Tibial nerve (tissue), 4 donors: ENCODE measurements at regions not wholly inside any gene's neighbourhood (a gene's known extent, or its start where the extent isn't known, plus 50 kb on each side); places are given as distances from the start of the nearest gene placed in this dataset.

Experiments used
- DNase-seq, 2 donors: peaks; one replicate each; pipeline ENCODE4 v3.0.0-alpha.2; 2019; ENCODE audit warnings: low spot score in 2 of 2
- H3K27ac ChIP-seq, 4 donors: fragments of 200-600 bp; sonication (generic) in 3 of 4; one replicate each; pipeline ENCODE4 v1.5.1; 2017 to 2019; ENCODE audit warnings: mild to moderate bottlenecking in 1 of 4
- H3K27me3 ChIP-seq, 2 donors: fragments of 200-600 bp; sonication (generic) in 1 of 2; one replicate each; pipeline versions ENCODE4 v1.5.1 to v1.6.0; 2017 to 2019
- H3K36me3 ChIP-seq, 3 donors: fragments of 200-600 bp; sonication (generic); one replicate each; pipeline ENCODE4 v1.5.1; 2018 to 2019
- H3K4me1 ChIP-seq, 4 donors: fragments of 200-600 bp; sonication (generic) in 3 of 4; one replicate each; pipeline ENCODE4 v1.5.1; 2017 to 2019
- H3K4me3 ChIP-seq, 4 donors: fragments of 200-600 bp; sonication (generic) in 3 of 4; one replicate each; pipeline ENCODE4 v1.5.1; 2017 to 2019; ENCODE audit warnings: mild to moderate bottlenecking in 1 of 4, moderate library complexity in 1 of 4
- H3K9me3 ChIP-seq, 4 donors: fragments of 200-600 bp; sonication (generic) in 3 of 4; one replicate each; pipeline ENCODE4 v1.5.1; 2017 to 2019
- CTCF ChIP-seq, 5 experiments: fragments of 200-600 bp in 3 of 5; fragments of 450-650 bp in 2 of 5; sonication (generic) in 3 of 5; IDR thresholded peaks; one replicate each; pipeline ENCODE4 v1.5.1; 2016 to 2019; ENCODE audit warnings: antibody characterized with exemption in 5 of 5, mild to moderate bottlenecking in 3 of 5, moderate library complexity in 2 of 5
- EP300 ChIP-seq, 2 donors: sonication (generic); formaldehyde crosslinking; IDR thresholded peaks; one replicate each; pipeline ENCODE4 v1.6.1; 2017; ENCODE audit warnings: antibody characterized with exemption in 2 of 2, mild to moderate bottlenecking in 1 of 2
- POLR2A ChIP-seq, 2 donors: fragments of 450-650 bp; IDR thresholded peaks; one replicate each; pipeline ENCODE4 v1.6.1; 2017; ENCODE audit warnings: antibody characterized with exemption in 2 of 2, mild to moderate bottlenecking in 2 of 2, moderate library complexity in 2 of 2
- WGBS, 2 donors: methylation state at CpG; one replicate each; pipeline ENCODE4 v1.1.5; 2018; 5-methylcytosine and 5-hydroxymethylcytosine counted together

DNA sequence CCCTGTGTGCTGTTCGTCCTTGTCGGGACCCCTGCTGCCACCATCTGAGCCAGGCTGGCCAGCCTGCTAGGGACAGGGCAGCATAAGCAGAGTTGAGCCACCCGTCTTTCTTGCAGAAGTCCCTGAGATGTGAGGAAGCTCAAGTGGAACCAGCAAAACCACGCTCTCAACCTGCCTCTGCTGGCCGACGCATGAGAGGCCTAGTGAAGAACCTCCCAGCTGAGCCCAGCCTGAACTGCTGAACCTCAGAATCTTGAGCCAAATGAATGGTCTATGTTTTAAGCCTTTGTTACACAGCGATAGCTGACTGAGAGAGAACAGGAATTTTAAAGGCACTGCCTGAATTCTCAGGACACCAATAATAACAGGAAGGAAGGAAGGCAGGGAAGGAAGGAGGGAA is 98.9 kb upstream of the ADRA2C start:
- TF ChIP-seq CTCF (IDR thresholded peaks at IDR 0.05) = no peak
- TF ChIP-seq EP300 (IDR thresholded peaks at IDR 0.05) = no peak
- no peak for TF ChIP-seq POLR2A (IDR thresholded peaks at IDR 0.05)
- Histone ChIP-seq H3K36me3 (no peaks in the 10 kb centered on the region), H3K9me3 (peaks cover 0 to 20% (median 0%) of the 10 kb centered on the region in 4 donors), H3K27ac (no peak overlapping the region), H3K4me1 (no peaks in the 10 kb centered on the region), H3K27me3 (no peaks in the 10 kb centered on the region), H3K4me3 (no peak overlapping the region)
- WGBS, 2 donors = 82 to 85% methylated on average over 7 of the region's 7 CpGs
- no peak for DNase-seq

GRCh38 chr4:3666263-3666662 is 99.9 kb upstream of the ADRA2C start:
- H3K27ac ChIP-seq = no peak overlapping the region
- no peak overlapping the region for H3K4me3 ChIP-seq
- no peaks in the 10 kb centered on the region for H3K27me3 ChIP-seq
- WGBS, 2 donors = 92 to 98% methylated on average over 6 of the region's 6 CpGs
- TF ChIP-seq EP300 (IDR thresholded peaks at IDR 0.05) = no peak
- no peak for TF ChIP-seq CTCF (IDR thresholded peaks at IDR 0.05)
- TF ChIP-seq POLR2A (IDR thresholded peaks at IDR 0.05) = no peak
- H3K9me3 ChIP-seq = peaks cover 0 to 19% (median 0%) of the 10 kb centered on the region in 4 donors
- no peaks in the 10 kb centered on the region for H3K36me3 ChIP-seq
- no peaks in the 10 kb centered on the region for H3K4me1 ChIP-seq
- no peak for DNase-seq

- Histone ChIP-seq H3K4me3 (no peak overlapping the region), H3K9me3 (peaks cover 0 to 19% (median 0%) of the 10 kb centered on the region in 4 donors), H3K4me1 (no peaks in the 10 kb centered on the region), H3K36me3 (no peaks in the 10 kb centered on the region), H3K27ac (no peak overlapping the region), H3K27me3 (no peaks in the 10 kb centered on the region)
- TF ChIP-seq POLR2A (IDR thresholded peaks at IDR 0.05) = no peak
- no peak for TF ChIP-seq EP300 (IDR thresholded peaks at IDR 0.05)
- no peak for TF ChIP-seq CTCF (IDR thresholded peaks at IDR 0.05)
- 84 to 88% methylated on average over 1 of the region's 1 CpG for WGBS, 2 donors
- DNase-seq = no peak
These were observed 100.8 kb upstream of the ADRA2C start for GRCh38 chr4:3665360-3665891.

- no peak overlapping the region for H3K4me3 ChIP-seq
- H3K9me3 ChIP-seq = peaks cover 0 to 14% (median 0%) of the 10 kb centered on the region in 4 donors
- no peaks in the 10 kb centered on the region for H3K27me3 ChIP-seq
- H3K36me3 ChIP-seq = no peaks in the 10 kb centered on the region
- WGBS, 2 donors = 74 to 83% methylated on average over 6 of the region's 6 CpGs
- TF ChIP-seq EP300 (IDR thresholded peaks at IDR 0.05) (no peak), POLR2A (IDR thresholded peaks at IDR 0.05) (no peak), CTCF (IDR thresholded peaks at IDR 0.05) (no peak)
- no peak overlapping the region for H3K27ac ChIP-seq
- no peaks in the 10 kb centered on the region for H3K4me1 ChIP-seq
- no peak for DNase-seq
These were observed 102.4 kb upstream of the ADRA2C start for GRCh38 chr4:3663791-3664190.

- no peaks in the 10 kb centered on the region for H3K4me1 ChIP-seq
- TF ChIP-seq CTCF (IDR thresholded peaks at IDR 0.05) (no peak), POLR2A (IDR thresholded peaks at IDR 0.05) (no peak), EP300 (IDR thresholded peaks at IDR 0.05) (no peak)
- peaks cover 0 to 12% (median 0%) of the 10 kb centered on the region in 4 donors for H3K9me3 ChIP-seq
- no peaks in the 10 kb centered on the region for H3K36me3 ChIP-seq
- peaks cover 0 to 5% of the 10 kb centered on the region in 2 donors for H3K27me3 ChIP-seq
- DNase-seq = no peak
- no peak overlapping the region for H3K27ac ChIP-seq
- WGBS, 2 donors = 80 to 81% methylated on average over 16 of the region's 16 CpGs
- no peak overlapping the region for H3K4me3 ChIP-seq
These were observed 103.7 kb upstream of the ADRA2C start for GRCh38 chr4:3662516-3662915.
